RPMI7951 (cell line): ENCODE measurements at regions not wholly inside any gene's neighbourhood (a gene's known extent, or its start where the extent isn't known, plus 50 kb on each side); places are given as distances from the start of the nearest gene placed in this dataset.

Source experiments
- DNase-seq: peaks from one replicate; pipeline ENCODE4 v3.0.0-alpha.2; 2012; ENCODE audit warnings: low read depth

DNA sequence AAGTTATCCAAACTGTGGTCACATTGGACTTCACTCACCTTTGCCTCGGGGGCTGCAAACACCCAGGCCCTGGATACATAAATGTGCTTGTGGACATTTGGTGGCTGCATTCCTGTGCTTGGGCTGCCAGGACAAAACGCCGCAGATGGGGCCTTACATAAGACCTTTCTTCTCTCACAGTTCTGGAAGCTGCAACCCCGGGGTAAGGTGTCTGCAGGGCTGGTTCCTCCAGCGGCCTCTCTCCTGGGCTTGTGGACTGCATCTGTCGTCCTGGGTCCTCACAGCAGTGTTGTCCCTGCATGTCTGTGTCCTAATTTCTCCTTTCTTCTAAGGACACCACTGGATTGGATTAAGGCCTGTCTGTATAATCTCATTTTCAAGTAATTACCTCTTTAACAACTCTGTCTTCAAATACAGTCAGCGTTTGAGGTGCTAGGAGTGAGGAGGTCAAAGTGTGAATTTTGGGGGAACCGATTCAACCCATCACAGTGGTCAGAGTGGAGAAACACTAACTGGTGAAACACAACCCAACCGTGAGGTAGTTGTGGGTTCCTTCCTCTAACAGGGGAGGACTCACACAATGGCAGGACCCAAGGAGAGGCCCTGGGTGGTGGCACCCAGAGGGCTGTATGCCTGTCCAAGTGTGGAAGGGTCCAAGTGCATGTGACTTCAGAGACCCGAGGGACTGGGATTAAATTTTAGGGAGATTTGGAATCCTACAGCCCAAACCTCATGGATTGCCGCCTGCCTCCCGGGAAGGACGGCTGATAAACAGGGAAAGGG is 415.6 kb downstream of the IRX2 start:
- DNase-seq: no peak

GRCh38 chr5:2335125-2335732 is 416.2 kb downstream of the IRX2 start:
- DNase-seq: no peak

DNA sequence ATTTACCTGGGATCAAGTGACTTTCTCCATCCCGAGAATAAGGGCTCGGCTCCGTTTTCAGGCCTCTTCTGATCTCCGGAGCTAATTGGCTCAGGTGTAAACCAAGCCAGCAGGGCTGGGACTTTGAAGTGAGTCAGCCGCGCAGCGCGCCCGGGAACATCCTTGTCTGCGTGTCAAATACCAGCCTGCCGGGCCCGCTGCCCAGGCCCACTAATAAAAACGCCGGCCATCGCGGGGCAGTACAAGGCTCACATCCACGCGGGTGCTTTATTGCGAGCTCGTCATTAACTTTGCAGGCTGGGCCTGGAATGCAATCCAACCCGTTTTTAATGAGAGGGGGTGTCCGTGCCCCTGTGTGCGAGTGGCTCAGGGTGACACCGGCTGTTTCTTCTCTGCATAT is 416.8 kb downstream of the IRX2 start:
- no peak for DNase-seq

- no peak for DNase-seq
These were observed 418.2 kb downstream of the IRX2 start for GRCh38 chr5:2333291-2333690.

GRCh38 chr5:2332521-2332920 is 419.0 kb downstream of the IRX2 start:
- no peak for DNase-seq

DNA sequence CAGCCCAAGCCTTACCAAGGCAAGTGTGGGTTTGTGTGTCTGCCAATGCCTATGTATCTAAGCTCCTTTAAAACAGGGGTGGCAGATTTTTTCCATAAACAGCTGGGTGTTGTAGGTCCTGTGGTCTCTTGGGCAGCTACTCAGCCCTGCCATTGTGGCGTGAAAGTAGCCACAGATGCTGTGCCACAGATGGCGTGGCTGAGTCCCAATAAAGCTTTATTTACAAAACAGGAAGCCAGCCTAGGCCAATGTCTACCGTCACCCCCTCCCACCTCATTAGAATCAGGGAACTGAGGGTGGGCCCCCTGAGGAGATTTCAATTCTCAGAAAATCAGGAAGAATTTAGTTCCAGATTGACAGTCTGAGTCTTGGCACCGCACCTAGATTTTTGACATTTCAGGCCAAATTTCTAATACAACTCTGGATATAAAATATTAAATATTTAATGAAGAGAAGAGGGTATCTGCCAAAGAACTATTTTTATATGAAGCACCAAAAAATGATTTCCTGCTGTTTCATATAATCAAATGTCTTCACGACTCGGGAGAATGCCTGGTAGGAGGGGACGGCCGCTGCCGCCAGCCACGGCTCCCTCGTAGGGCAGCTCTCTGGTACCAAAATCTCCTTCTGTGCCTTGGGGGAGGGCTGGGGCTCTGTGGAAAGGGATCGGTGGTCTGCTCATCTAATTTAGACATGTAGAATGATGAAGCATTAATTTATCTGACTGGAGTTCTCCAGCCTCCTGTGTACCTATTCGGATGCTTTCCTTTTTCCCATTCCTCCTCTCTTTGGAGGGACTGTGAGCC is 420.9 kb downstream of the IRX2 start:
- no peak for DNase-seq

GRCh38 chr5:2329741-2330140 is 421.7 kb downstream of the IRX2 start:
- no peak for DNase-seq

- no peak for DNase-seq
These were observed 424.9 kb downstream of the IRX2 start for GRCh38 chr5:2326601-2327000.

GRCh38 chr5:2324788-2325187 is 426.7 kb downstream of the IRX2 start:
- DNase-seq: no peak

DNA sequence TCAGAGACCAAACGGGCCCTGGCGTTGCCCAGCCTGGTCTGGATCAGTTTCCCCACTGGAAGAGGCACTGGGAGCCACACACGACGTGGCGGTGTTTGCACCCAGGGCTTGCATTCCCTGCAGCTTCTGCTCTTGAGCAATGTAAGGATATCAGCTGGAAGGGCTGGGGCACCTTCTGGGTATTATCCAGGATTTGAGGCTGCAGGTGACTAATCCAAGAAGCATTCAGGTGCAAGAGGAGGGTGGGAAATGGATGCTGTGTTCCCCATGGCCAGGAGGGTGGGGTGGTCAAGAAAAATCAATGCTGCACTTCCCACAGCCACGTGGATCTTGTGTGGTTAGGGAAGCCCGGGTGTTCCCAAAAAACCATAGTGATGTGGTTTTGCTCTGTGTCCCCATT is 430.9 kb downstream of the IRX2 start:
- no peak for DNase-seq

GRCh38 chr5:2317540-2317939 is 433.9 kb downstream of the IRX2 start:
- DNase-seq: no peak

DNA sequence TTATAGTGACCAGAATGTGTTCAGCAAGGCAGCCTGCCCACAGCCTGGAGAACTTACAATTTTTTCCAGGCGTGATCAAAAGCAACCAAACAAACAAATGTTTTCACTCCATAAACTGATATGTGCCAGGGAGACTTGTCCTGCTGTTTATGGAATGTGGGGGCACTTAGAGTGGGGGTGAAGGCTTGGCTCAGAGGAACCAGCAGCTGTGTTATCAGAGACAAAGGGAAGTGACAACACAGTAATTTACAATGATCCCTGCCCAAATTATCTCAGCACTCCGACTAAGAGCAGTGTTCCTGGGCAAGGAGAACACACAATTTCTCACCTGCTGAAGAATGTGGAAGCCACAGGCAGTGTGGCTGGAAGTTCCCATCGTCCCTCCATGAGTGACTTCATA is 429.1 kb upstream of the IRX4 start:
- no peak for DNase-seq

- DNase-seq: no peak
These were observed 428.2 kb upstream of the IRX4 start for GRCh38 chr5:2310946-2311345.

DNA sequence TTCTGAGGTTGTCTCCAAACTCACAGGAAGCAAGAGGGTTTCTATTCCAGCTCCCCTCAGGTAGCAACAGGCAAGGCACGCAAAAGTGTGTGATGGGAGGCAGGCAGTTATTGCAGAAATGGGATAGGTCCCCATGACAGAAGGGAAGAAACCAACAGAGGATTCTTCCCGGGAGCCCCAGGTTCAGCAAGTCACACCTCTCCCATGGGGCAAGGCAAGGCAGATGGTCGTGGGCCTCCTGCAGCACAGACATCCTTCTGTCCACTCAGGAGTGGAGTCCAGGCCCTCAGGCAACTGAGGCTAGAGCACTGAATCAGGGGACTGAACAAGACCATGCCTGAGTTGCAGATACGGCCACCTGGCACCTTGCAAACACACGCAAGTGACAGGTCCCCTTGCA is 424.9 kb upstream of the IRX4 start:
- no peak for DNase-seq

DNA sequence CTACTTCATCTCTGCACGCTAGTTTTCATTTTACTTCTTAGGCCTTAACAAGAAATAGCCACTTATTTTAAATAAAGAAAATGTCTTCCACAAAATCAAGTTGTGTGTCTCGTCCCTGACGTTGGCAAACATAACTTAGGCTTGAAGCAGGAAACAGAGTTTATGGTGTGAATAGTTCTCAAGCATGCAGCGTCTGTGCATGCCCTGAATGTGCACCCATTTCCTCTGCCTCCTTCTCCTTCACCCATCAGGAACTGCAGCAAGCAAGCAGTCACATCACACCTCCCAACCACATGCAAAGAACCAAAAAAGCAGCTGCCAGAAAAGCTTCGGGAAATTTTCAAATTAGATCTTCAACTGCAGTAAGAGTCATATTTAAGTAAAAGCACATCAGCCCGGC is 424.0 kb upstream of the IRX4 start:
- DNase-seq: no peak

- DNase-seq: no peak
These were observed 420.8 kb upstream of the IRX4 start for GRCh38 chr5:2303431-2304100.

GRCh38 chr5:2302169-2302568 is 419.4 kb upstream of the IRX4 start:
- DNase-seq: no peak

- no peak for DNase-seq
These were observed 418.3 kb upstream of the IRX4 start for GRCh38 chr5:2300861-2301574.

DNA sequence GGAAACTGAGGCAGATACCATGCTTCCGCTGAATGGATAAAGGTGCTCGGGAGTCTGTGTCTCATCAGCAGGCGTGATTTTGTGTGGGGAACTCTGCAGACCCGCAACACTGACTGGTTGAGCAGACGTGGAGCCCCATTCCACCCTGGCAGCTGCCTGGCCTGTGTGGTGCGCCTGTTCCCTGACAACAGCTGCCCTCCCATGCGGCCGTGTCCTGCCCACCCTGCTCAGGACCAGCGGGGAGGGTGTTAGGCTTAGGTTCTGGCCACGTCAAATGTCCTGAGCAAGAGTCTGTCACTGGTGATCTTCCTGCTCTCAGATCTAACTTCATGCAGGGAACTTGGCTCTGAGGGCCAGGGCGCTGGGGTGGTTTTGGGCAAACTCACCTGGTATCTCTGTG is 417.7 kb upstream of the IRX4 start:
- no peak for DNase-seq

- no peak for DNase-seq
These were observed 416.9 kb upstream of the IRX4 start for GRCh38 chr5:2299388-2300220.

DNA sequence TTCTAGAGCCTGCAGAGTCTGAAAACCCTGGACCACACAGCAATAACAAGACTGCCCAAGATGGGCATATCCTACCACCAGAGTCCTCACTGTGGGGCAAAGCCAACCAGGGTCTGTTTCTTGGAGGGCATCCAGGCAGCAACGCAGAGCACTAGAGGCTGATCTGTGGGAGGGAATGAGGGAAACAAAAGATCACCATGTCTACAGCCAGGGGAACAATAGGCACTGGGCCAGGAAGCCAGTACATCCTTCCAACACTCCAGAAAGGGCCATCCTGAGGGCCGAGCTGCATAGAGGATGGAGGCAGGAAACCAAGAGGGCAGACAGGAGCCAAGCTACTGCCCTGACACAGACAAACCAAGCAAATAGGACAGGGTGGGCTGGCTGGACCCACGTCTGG is 416.1 kb upstream of the IRX4 start:
- DNase-seq: no peak
